OCI-LY3 (cell line): ENCODE measurements at regions not wholly inside any gene's neighbourhood (a gene's known extent, or its start where the extent isn't known, plus 50 kb on each side); places are given as distances from the start of the nearest gene placed in this dataset.

Experiments
- H2AFZ ChIP-seq: fragments of 200-600, 300-600 bp; shearing (Covaris generic); 2 replicates; pipeline ENCODE4 v1.6.0; 2014; ENCODE audit warnings: antibody characterized with exemption, low read depth, low read length
- H3K27ac ChIP-seq: fragments of 200-600, 300-600 bp; sonication (generic); 2 replicates; pipeline ENCODE4 v1.5.1; 2014; ENCODE audit warnings: mild to moderate bottlenecking, low read length, moderate library complexity, mixed read lengths
- H3K27me3 ChIP-seq: fragments of 200-600, 300-600 bp; sonication (generic); 2 replicates; pipeline ENCODE4 v1.6.1; 2014; ENCODE audit warnings: low read depth, low read length, mixed read lengths
- H3K36me3 ChIP-seq: fragments of 200-600, 300-600 bp; sonication (generic); replicated peaks from 2 replicates; pipeline ENCODE3; 2014; ENCODE audit warnings: low read depth, low read length, mixed read lengths
- H3K4me1 ChIP-seq: fragments of 300-600, 200-600 bp; sonication (generic); 2 replicates; pipeline ENCODE4 v1.6.1; 2014; ENCODE audit warnings: low read length, mixed read lengths
- H3K4me2 ChIP-seq: fragments of 200-600, 300-600 bp; sonication (generic); 2 replicates; pipeline ENCODE4 v1.6.1; 2014; ENCODE audit warnings: low read length, mixed read lengths
- H3K4me3 ChIP-seq: fragments of 300-600, 200-600 bp; sonication (generic); 2 replicates; pipeline ENCODE4 v1.5.1; 2014; ENCODE audit warnings: antibody characterized with exemption, mild to moderate bottlenecking, low read length, moderate library complexity
- H3K79me2 ChIP-seq: fragments of 300-600, 200-600 bp; shearing (Covaris generic); 2 replicates; pipeline ENCODE4 v1.6.1; 2014; ENCODE audit warnings: mild to moderate bottlenecking, low read length, mixed read lengths
- H3K9ac ChIP-seq: fragments of 300-600, 200-600 bp; shearing (Covaris generic); 2 replicates; pipeline ENCODE4 v1.6.0; 2014; ENCODE audit warnings: mild to moderate bottlenecking, low read length, moderate library complexity
- H3K9me3 ChIP-seq: fragments of 200-600, 300-600 bp; shearing (Covaris generic); 2 replicates; pipeline ENCODE4 v1.6.1; 2014; ENCODE audit warnings: low read length, mixed read lengths; ENCODE audit not compliant: insufficient read depth
- H4K20me1 ChIP-seq: fragments of 200-600, 300-600 bp; sonication (generic); 2 replicates; pipeline ENCODE4 v1.6.1; 2016; ENCODE audit warnings: low read length, mixed read lengths; ENCODE audit not compliant: insufficient read depth
- CTCF ChIP-seq: fragments of 200-600, 300-600 bp; sonication (generic); IDR thresholded peaks from 2 replicates; pipeline ENCODE4 v1.5.1; 2014; ENCODE audit warnings: antibody characterized with exemption, low read length, low read depth
- EZH2phosphoT487 ChIP-seq: fragments of 200-600 bp; shearing (Covaris generic); IDR thresholded peaks from 2 replicates; pipeline ENCODE4 v1.6.1; 2018; ENCODE audit warnings: antibody characterized with exemption, mixed run types, low read depth

- Histone ChIP-seq H3K4me1 (peaks cover 4% of the 10 kb centered on the region), H3K4me2 (no peak overlapping the region), H4K20me1 (no peaks in the 10 kb centered on the region), H3K4me3 (no peak overlapping the region), H3K27me3 (peaks cover 15% of the 10 kb centered on the region), H3K9ac (no peak overlapping the region), H3K79me2 (no peaks in the 10 kb centered on the region), H3K27ac (no peak overlapping the region), H2AFZ (no peak overlapping the region), H3K36me3 (no peaks in the 10 kb centered on the region), H3K9me3 (no peaks in the 10 kb centered on the region)
- no peak for TF ChIP-seq CTCF
- no peak for TF ChIP-seq EZH2phosphoT487
Measured at GRCh38 chr12:131616043-131616700, 94.7 kb upstream of the SFSWAP start.

- H3K4me1 ChIP-seq, result peaks cover 4% of the 10 kb centered on the region
- no peaks in the 10 kb centered on the region for H3K36me3 ChIP-seq
- H3K9ac ChIP-seq, result no peak overlapping the region
- H3K27me3 ChIP-seq, result peaks cover 15% of the 10 kb centered on the region
- H2AFZ ChIP-seq, result no peak overlapping the region
- H4K20me1 ChIP-seq, result no peaks in the 10 kb centered on the region
- H3K4me3 ChIP-seq, result no peak overlapping the region
- TF ChIP-seq CTCF (no peak), EZH2phosphoT487 (no peak)
- H3K27ac ChIP-seq, result no peak overlapping the region
- no peaks in the 10 kb centered on the region for H3K79me2 ChIP-seq
- no peaks in the 10 kb centered on the region for H3K9me3 ChIP-seq
- H3K4me2 ChIP-seq, result no peak overlapping the region
Measured at GRCh38 chr12:131616738-131617137, 94.2 kb upstream of the SFSWAP start.

GRCh38 chr12:131617179-131617578, 93.7 kb upstream of the SFSWAP start:
- Histone ChIP-seq H3K9ac (no peak overlapping the region), H3K4me2 (no peak overlapping the region), H3K27ac (no peak overlapping the region), H4K20me1 (no peaks in the 10 kb centered on the region), H3K9me3 (no peaks in the 10 kb centered on the region), H3K27me3 (peaks cover 15% of the 10 kb centered on the region), H3K4me3 (no peak overlapping the region), H3K36me3 (no peaks in the 10 kb centered on the region), H3K79me2 (no peaks in the 10 kb centered on the region), H3K4me1 (peaks cover 4% of the 10 kb centered on the region), H2AFZ (no peak overlapping the region)
- no peak for TF ChIP-seq CTCF

- H3K27me3 ChIP-seq, result peaks cover 15% of the 10 kb centered on the region
Measured at GRCh38 chr12:131617596-131618302, 93.1 kb upstream of the SFSWAP start.

More at GRCh38 chr12:131617596-131618302, 93.1 kb upstream of the SFSWAP start:
- Histone ChIP-seq H3K79me2 (no peaks in the 10 kb centered on the region), H3K36me3 (no peaks in the 10 kb centered on the region), H3K9ac (no peak overlapping the region), H3K4me1 (peaks cover 4% of the 10 kb centered on the region), H3K9me3 (no peaks in the 10 kb centered on the region), H3K27ac (no peak overlapping the region), H3K4me2 (no peak overlapping the region), H2AFZ (no peak overlapping the region), H3K4me3 (no peak overlapping the region), H4K20me1 (no peaks in the 10 kb centered on the region)
- no peak for TF ChIP-seq EZH2phosphoT487
- TF ChIP-seq CTCF, result no peak
